ENCODE measurements at regions not wholly inside any gene's neighbourhood (a gene's known extent, or its start where the extent isn't known, plus 50 kb on each side); places are given as distances from the start of the nearest gene placed in this dataset.

- no peaks in the 10 kb centered on the region for H3K36me3 ChIP-seq (ENCODE audit: insufficient read depth, low read length)
- no peak overlapping the region for H2AFZ ChIP-seq (ENCODE audit: low read depth, low read length)
- H3K4me3 ChIP-seq (ENCODE audit: low read depth in 1 of 2, low read length in 2 of 2): no peak overlapping the region
- DNase-seq (no peak), ATAC-seq (ENCODE audit: insufficient read depth, low read depth) (no peak)
- H3K4me2 ChIP-seq (ENCODE audit: insufficient read depth, low read length): no peak overlapping the region
- H3K4me1 ChIP-seq (ENCODE audit: insufficient read depth, low read length): no peaks in the 10 kb centered on the region
- H3K79me2 ChIP-seq (ENCODE audit: insufficient read depth, low read length): no peaks in the 10 kb centered on the region
- H4K20me1 ChIP-seq (ENCODE audit: insufficient read depth, low read length): no peaks in the 10 kb centered on the region
- no peak overlapping the region for H3K9ac ChIP-seq (ENCODE audit: low read depth, low read length)
- no peaks in the 10 kb centered on the region for H3K27me3 ChIP-seq (ENCODE audit: insufficient read depth, low read length, poor library complexity)
- no peak for TF ChIP-seq EZH2 (IDR thresholded peaks at IDR 0.05; ENCODE audit: borderline replicate concordance, low read depth, low read length, severe bottlenecking)
- no peak for TF ChIP-seq CTCF (IDR thresholded peaks at IDR 0.05; ENCODE audit: borderline replicate concordance, extremely low read depth, low read length, poor library complexity, severe bottlenecking)
- no peaks in the 10 kb centered on the region for H3K9me3 ChIP-seq (ENCODE audit: insufficient read depth, low read length, severe bottlenecking)
- H3K27ac ChIP-seq (ENCODE audit: low read length): no peak overlapping the region
Observed at GRCh38 chr5:57685516-57686255, 203.1 kb upstream of the ACTBL2 start.

GRCh38 chr5:57684299-57684702 is 201.7 kb upstream of the ACTBL2 start:
- no peak overlapping the region for H2AFZ ChIP-seq (ENCODE audit: low read depth, low read length)
- no peaks in the 10 kb centered on the region for H3K79me2 ChIP-seq (ENCODE audit: insufficient read depth, low read length)
- no peak for ATAC-seq (ENCODE audit: insufficient read depth, low read depth)
- no peak overlapping the region for H3K27ac ChIP-seq (ENCODE audit: low read length)
- H3K9me3 ChIP-seq (ENCODE audit: insufficient read depth, low read length, severe bottlenecking): no peaks in the 10 kb centered on the region
- no peaks in the 10 kb centered on the region for H3K27me3 ChIP-seq (ENCODE audit: insufficient read depth, low read length, poor library complexity)
- no peak overlapping the region for H3K4me2 ChIP-seq (ENCODE audit: insufficient read depth, low read length)
- DNase-seq: no peak
- no peaks in the 10 kb centered on the region for H3K4me1 ChIP-seq (ENCODE audit: insufficient read depth, low read length)
- no peak overlapping the region for H3K4me3 ChIP-seq (ENCODE audit: low read depth in 1 of 2, low read length in 2 of 2)
- H3K9ac ChIP-seq (ENCODE audit: low read depth, low read length): no peak overlapping the region
- no peaks in the 10 kb centered on the region for H3K36me3 ChIP-seq (ENCODE audit: insufficient read depth, low read length)
- TF ChIP-seq CTCF (IDR thresholded peaks at IDR 0.05; ENCODE audit: borderline replicate concordance, extremely low read depth, low read length, poor library complexity, severe bottlenecking) (no peak), EZH2 (IDR thresholded peaks at IDR 0.05; ENCODE audit: borderline replicate concordance, low read depth, low read length, severe bottlenecking) (no peak)
- no peaks in the 10 kb centered on the region for H4K20me1 ChIP-seq (ENCODE audit: insufficient read depth, low read length)

GRCh38 chr5:57683036-57683630 is 200.5 kb upstream of the ACTBL2 start:
- ATAC-seq (ENCODE audit: insufficient read depth, low read depth): no peak
- no peaks in the 10 kb centered on the region for H3K79me2 ChIP-seq (ENCODE audit: insufficient read depth, low read length)
- no peak overlapping the region for H2AFZ ChIP-seq (ENCODE audit: low read depth, low read length)
- H3K27me3 ChIP-seq (ENCODE audit: insufficient read depth, low read length, poor library complexity): no peaks in the 10 kb centered on the region
- no peak overlapping the region for H3K27ac ChIP-seq (ENCODE audit: low read length)
- no peak for TF ChIP-seq CTCF (IDR thresholded peaks at IDR 0.05; ENCODE audit: borderline replicate concordance, extremely low read depth, low read length, poor library complexity, severe bottlenecking)
- TF ChIP-seq EZH2 (IDR thresholded peaks at IDR 0.05; ENCODE audit: borderline replicate concordance, low read depth, low read length, severe bottlenecking): no peak
- DNase-seq: no peak
- no peaks in the 10 kb centered on the region for H3K36me3 ChIP-seq (ENCODE audit: insufficient read depth, low read length)
- no peaks in the 10 kb centered on the region for H4K20me1 ChIP-seq (ENCODE audit: insufficient read depth, low read length)
- no peak overlapping the region for H3K9ac ChIP-seq (ENCODE audit: low read depth, low read length)
- no peaks in the 10 kb centered on the region for H3K9me3 ChIP-seq (ENCODE audit: insufficient read depth, low read length, severe bottlenecking)
- no peak overlapping the region for H3K4me3 ChIP-seq (ENCODE audit: low read depth in 1 of 2, low read length in 2 of 2)
- no peaks in the 10 kb centered on the region for H3K4me1 ChIP-seq (ENCODE audit: insufficient read depth, low read length)
- no peak overlapping the region for H3K4me2 ChIP-seq (ENCODE audit: insufficient read depth, low read length)
